Spleen (tissue), 11 donors: ENCODE measurements at regions not wholly inside any gene's neighbourhood (a gene's known extent, or its start where the extent isn't known, plus 50 kb on each side); places are given as distances from the start of the nearest gene placed in this dataset.

Source experiments
- DNase-seq: peaks from one replicate; pipeline ENCODE4 v3.0.0-alpha.2; 2020
- H3K27ac ChIP-seq, 8 donors: fragments of 200-600 bp; sonication (generic) in 7 of 8; 1 replicate in 4 of 8; 2 replicates in 4 of 8; pipeline versions ENCODE4 v1.5.0 to v1.8.0; 2016 to 2021; ENCODE audit warnings: inconsistent platforms in 4 of 8, mild to moderate bottlenecking in 4 of 8, moderate library complexity in 1 of 8
- H3K27me3 ChIP-seq, 7 donors: fragments of 200-600 bp; sonication (generic) in 6 of 7; replicated peaks in 1 of 7; 1 replicate in 4 of 7; 2 replicates in 3 of 7; pipeline versions ENCODE4 v1.5.0 to v1.8.0; 2016 to 2021; ENCODE audit warnings: inconsistent platforms in 3 of 7, mild to moderate bottlenecking in 1 of 7
- H3K36me3 ChIP-seq, 6 donors: fragments of 200-600 bp; sonication (generic) in 5 of 6; 1 replicate in 4 of 6; 2 replicates in 2 of 6; pipeline versions ENCODE4 v1.5.0 to v1.8.0; 2016 to 2021; ENCODE audit warnings: inconsistent platforms in 2 of 6
- H3K4me1 ChIP-seq, 6 donors: fragments of 200-600 bp; sonication (generic) in 5 of 6; 1 replicate in 3 of 6; 2 replicates in 3 of 6; pipeline versions ENCODE4 v1.5.0 to v1.8.0; 2016 to 2021; ENCODE audit warnings: inconsistent platforms in 3 of 6
- H3K4me3 ChIP-seq, 8 donors: fragments of 200-600 bp; sonication (generic) in 7 of 8; 1 replicate in 4 of 8; 2 replicates in 4 of 8; pipeline versions ENCODE4 v1.5.0 to v1.8.0; 2016 to 2021; ENCODE audit warnings: inconsistent platforms in 4 of 8, mild to moderate bottlenecking in 4 of 8, moderate library complexity in 2 of 8
- H3K9me3 ChIP-seq, 8 donors: fragments of 200-600 bp; sonication (generic) in 7 of 8; 1 replicate in 4 of 8; 2 replicates in 4 of 8; pipeline versions ENCODE4 v1.5.0 to v1.8.0; 2016 to 2021; ENCODE audit warnings: inconsistent platforms in 4 of 8
- POLR2A ChIP-seq, 3 donors: fragments of 450-650 bp; IDR thresholded peaks; one replicate each; pipeline ENCODE4 v1.5.1; 2017; ENCODE audit warnings: antibody characterized with exemption in 3 of 3, mild to moderate bottlenecking in 1 of 3
- POLR2AphosphoS5 ChIP-seq, 3 donors: sonication (generic); formaldehyde crosslinking; IDR thresholded peaks; one replicate each; pipeline ENCODE4 v1.5.1; 2017; ENCODE audit warnings: antibody characterized with exemption in 3 of 3
- WGBS, 5 donors: extraction: QIAGEN DNeasy Blood & Tissue Kit in 3 of 5; methylation state at CpG; one replicate each; pipeline versions ENCODE4 v1.1.5 to v1.1.7; 2013 to 2018; 5-methylcytosine and 5-hydroxymethylcytosine counted together
- intact Hi-C: fragments of 100-400 bp; cut with DNase I; formaldehyde crosslinking; loops from one replicate; pipeline ENCODE4 v1.15.0; 2023; ENCODE audit warnings: low total_unique reads
- TF ChIP-seq, protein P1 (sequence below), 11 experiments: fragments of 200-600 bp in 7 of 11; fragments of 450-650 bp in 4 of 11; sonication (generic) in 4 of 11; IDR thresholded peaks in 8 of 11; conservative IDR thresholded peaks in 3 of 11; 1 replicate in 7 of 11; 2 replicates in 4 of 11; pipeline versions ENCODE4 v1.4.0 to v1.8.0; 2016 to 2021; ENCODE audit warnings: antibody characterized with exemption in 11 of 11, inconsistent platforms in 4 of 11, mild to moderate bottlenecking in 1 of 11
- donor health status: healthy with polysubstance abuse.
- donor health status: DM: no; HTN: no; CAD: no; lungs with moderate emphysema.
- donor health status: DM: no; HTN: no; CAD: no.
- donor health status: Bipolar disorder and iron deficiency.
- donor health status: healthy.
- donor health status: DM: no; HTN: no; CAD: no.
- donor health status: DM: yes; HTN: yes; CAD: no.

DNA sequence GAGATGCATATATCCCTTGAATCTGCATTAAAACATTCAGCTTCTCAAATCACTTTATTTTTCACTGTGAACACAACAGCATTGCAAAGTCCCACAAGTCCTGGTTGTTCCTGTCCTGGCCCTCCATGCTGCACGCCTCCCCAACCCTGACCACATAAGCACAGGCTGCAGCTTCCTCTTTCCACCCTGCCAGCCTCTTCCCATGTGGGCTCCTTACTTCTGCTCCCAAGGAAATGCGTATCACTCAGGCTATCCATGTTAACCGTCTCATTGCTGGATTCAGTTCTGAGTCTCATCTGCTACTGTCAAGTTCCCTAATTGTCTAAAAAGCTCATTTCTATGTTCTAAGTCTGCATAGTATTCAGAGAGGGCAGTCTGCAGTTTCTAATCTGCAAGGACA lies 89.7 kb upstream of the ZPBP start:
- Histone ChIP-seq H3K27me3 (no peaks in the 10 kb centered on the region), H3K4me1 (peaks cover 0 to 33% (median 3%) of the 10 kb centered on the region in 6 donors), H3K36me3 (no peaks in the 10 kb centered on the region), H3K27ac (no peak overlapping the region), H3K4me3 (no peak overlapping the region), H3K9me3 (peaks cover 0 to under 1% (median 0%) of the 10 kb centered on the region in 8 donors)
- intact Hi-C loops: no loop called here
- DNase-seq: no peak
- 22 to 49% (median 36%) methylated on average over 3 of the region's 3 CpGs for WGBS, 5 donors
- TF ChIP-seq, protein P1, sequence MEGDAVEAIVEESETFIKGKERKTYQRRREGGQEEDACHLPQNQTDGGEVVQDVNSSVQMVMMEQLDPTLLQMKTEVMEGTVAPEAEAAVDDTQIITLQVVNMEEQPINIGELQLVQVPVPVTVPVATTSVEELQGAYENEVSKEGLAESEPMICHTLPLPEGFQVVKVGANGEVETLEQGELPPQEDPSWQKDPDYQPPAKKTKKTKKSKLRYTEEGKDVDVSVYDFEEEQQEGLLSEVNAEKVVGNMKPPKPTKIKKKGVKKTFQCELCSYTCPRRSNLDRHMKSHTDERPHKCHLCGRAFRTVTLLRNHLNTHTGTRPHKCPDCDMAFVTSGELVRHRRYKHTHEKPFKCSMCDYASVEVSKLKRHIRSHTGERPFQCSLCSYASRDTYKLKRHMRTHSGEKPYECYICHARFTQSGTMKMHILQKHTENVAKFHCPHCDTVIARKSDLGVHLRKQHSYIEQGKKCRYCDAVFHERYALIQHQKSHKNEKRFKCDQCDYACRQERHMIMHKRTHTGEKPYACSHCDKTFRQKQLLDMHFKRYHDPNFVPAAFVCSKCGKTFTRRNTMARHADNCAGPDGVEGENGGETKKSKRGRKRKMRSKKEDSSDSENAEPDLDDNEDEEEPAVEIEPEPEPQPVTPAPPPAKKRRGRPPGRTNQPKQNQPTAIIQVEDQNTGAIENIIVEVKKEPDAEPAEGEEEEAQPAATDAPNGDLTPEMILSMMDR (IDR thresholded peaks at IDR 0.05 in 8 of 11, conservative IDR thresholded peaks at IDR 0.05 in 3 of 11): no peak

DNA sequence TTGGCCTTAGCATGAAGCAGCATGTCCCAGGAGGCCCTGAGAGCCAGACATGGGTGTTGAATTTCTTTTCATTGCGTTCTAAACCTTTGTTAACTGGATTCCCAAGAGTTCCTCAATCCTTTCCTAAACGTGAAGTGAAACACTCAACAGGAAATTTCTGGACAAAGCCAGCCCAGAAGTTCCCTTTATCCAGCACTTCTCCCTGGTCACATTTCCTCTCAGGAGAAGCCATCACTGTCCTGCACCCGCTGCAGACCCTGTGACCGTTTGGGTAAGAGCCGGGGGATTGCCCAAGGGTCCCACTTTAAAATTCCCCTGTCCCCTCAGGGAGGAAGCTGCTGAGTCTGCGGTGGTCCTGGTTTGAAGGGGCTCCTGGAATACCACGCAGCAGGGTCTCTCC lies 88.0 kb upstream of the ZPBP start:
- no peaks in the 10 kb centered on the region for H3K27me3 ChIP-seq
- H3K9me3 ChIP-seq: no peaks in the 10 kb centered on the region
- WGBS, 5 donors: 39 to 64% (median 49%) methylated on average over 7 of the region's 7 CpGs
- peaks cover 0 to 33% (median 3%) of the 10 kb centered on the region in 6 donors for H3K4me1 ChIP-seq
- intact Hi-C loops: no loop called here
- no peak overlapping the region for H3K27ac ChIP-seq
- no peaks in the 10 kb centered on the region for H3K36me3 ChIP-seq
- no peak for TF ChIP-seq POLR2A (IDR thresholded peaks at IDR 0.05)
- TF ChIP-seq, protein P1 (IDR thresholded peaks at IDR 0.05 in 8 of 11, conservative IDR thresholded peaks at IDR 0.05 in 3 of 11): no peak
- no peak for TF ChIP-seq POLR2AphosphoS5 (IDR thresholded peaks at IDR 0.05)
- DNase-seq: no peak
- no peak overlapping the region for H3K4me3 ChIP-seq

DNA sequence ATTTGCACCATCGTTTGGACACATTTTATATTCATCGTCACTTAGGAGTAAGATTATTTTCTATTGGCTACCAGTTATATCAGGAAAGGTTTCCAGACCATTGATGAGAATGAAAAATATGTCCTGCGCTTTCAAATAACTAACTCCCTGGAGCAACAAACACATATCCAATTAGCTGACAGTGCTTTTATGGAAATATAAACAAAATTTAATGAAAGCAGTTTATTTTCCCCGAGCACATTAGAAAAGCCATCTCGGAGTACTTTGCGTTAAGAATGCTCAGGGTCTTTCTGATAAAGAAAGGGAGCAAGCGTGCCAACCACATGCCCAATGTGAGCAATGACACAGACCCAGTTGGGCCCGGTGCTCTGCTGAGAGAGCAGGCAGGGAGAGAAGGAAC lies 85.1 kb upstream of the ZPBP start:
- TF ChIP-seq POLR2AphosphoS5 (IDR thresholded peaks at IDR 0.05) (no peak), POLR2A (IDR thresholded peaks at IDR 0.05) (no peak)
- TF ChIP-seq, protein P1 (IDR thresholded peaks at IDR 0.05 in 8 of 11, conservative IDR thresholded peaks at IDR 0.05 in 3 of 11): no peak
- intact Hi-C loops: no loop called here

DNA sequence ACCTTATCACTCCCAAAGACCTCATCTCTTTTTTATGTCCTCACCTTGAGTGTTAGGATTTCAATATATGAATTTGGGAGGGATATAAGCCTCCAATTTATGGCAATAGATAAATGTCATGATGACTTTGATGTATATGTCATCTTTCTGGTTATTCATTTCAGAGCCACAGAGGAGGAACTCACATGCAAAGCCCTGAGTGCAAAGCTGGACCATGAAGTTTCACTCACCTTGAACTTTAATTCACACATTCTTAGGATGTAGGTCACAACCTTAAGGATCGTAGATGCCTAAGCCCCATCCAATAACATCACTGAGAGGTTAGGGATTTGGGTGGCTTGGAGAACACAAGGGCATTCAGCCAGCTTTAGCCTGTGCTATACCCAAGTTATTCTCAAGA lies 81.9 kb upstream of the ZPBP start:
- Histone ChIP-seq H3K4me1 (no peaks in the 10 kb centered on the region), H3K27ac (no peak overlapping the region), H3K36me3 (no peaks in the 10 kb centered on the region), H3K27me3 (no peaks in the 10 kb centered on the region), H3K4me3 (no peak overlapping the region), H3K9me3 (no peaks in the 10 kb centered on the region)
- TF ChIP-seq, protein P1 (IDR thresholded peaks at IDR 0.05 in 8 of 11, conservative IDR thresholded peaks at IDR 0.05 in 3 of 11): no peak
- TF ChIP-seq POLR2A (IDR thresholded peaks at IDR 0.05) (no peak), POLR2AphosphoS5 (IDR thresholded peaks at IDR 0.05) (no peak)
- 82 to 100% (median 93%) methylated on average over 1 of the region's 1 CpG for WGBS, 5 donors
- intact Hi-C loops: no loop called here
- DNase-seq: no peak

More for the DNA sequence above, 85.1 kb upstream of the ZPBP start:
- H3K4me1 ChIP-seq: peaks cover 0 to 16% (median 0%) of the 10 kb centered on the region in 6 donors
- H3K9me3 ChIP-seq: no peaks in the 10 kb centered on the region
- no peak overlapping the region for H3K27ac ChIP-seq
- no peak for DNase-seq
- no peaks in the 10 kb centered on the region for H3K36me3 ChIP-seq
- H3K4me3 ChIP-seq: no peak overlapping the region
- WGBS, 5 donors: 87 to 95% (median 93%) methylated on average over 8 of the region's 8 CpGs
- H3K27me3 ChIP-seq: no peaks in the 10 kb centered on the region
